ENCODE measurements at regions not wholly inside any gene's neighbourhood (a gene's known extent, or its start where the extent isn't known, plus 50 kb on each side); places are given as distances from the start of the nearest gene placed in this dataset.

- Histone ChIP-seq H3K36me3 (ENCODE audit: insufficient read depth, low read length) (no peaks in the 10 kb centered on the region), H3K4me1 (ENCODE audit: low read length) (no peaks in the 10 kb centered on the region), H3K9me2 (replicated peaks; ENCODE audit: insufficient read depth, low read length) (no peaks in the 10 kb centered on the region), H4K20me1 (ENCODE audit: insufficient read depth, low read depth, low read length) (no peaks in the 10 kb centered on the region), H3K9me3 (ENCODE audit: low read length) (0 out of 2 replicates have a peak, but pooled peaks cover 2% of the 10 kb centered on the region), H3K79me2 (ENCODE audit: low read length) (no peaks in the 10 kb centered on the region), H3K4me3 (ENCODE audit: low read length) (no peak overlapping the region), H3K9ac (ENCODE audit: low read length) (no peak overlapping the region), H3K27ac (ENCODE audit: low read length) (no peak overlapping the region), H3K27me3 (ENCODE audit: low read length) (no peaks in the 10 kb centered on the region), H3K4me2 (ENCODE audit: low read depth, low read length, poor library complexity, severe bottlenecking) (no peak overlapping the region), H2AFZ (ENCODE audit: low read length) (no peak overlapping the region)
- no peak for DNase-seq
Observed at GRCh38 chr6:112796712-112797111, 449.6 kb downstream of the RFPL4B start.

- H3K27ac ChIP-seq (ENCODE audit: low read length) = no peak overlapping the region
- H3K9me3 ChIP-seq (ENCODE audit: low read length) = no peaks in the 10 kb centered on the region
Observed at GRCh38 chr6:112799889-112800288, 452.8 kb downstream of the RFPL4B start.

GRCh38 chr6:112800439-112800838 is 453.3 kb downstream of the RFPL4B start:
- DNase-seq = no peak
- no peaks in the 10 kb centered on the region for H3K9me3 ChIP-seq (ENCODE audit: low read length)
- H3K4me3 ChIP-seq (ENCODE audit: low read length) = no peak overlapping the region
- no peak overlapping the region for H3K9ac ChIP-seq (ENCODE audit: low read length)
- H3K9me2 ChIP-seq (replicated peaks; ENCODE audit: insufficient read depth, low read length) = no peaks in the 10 kb centered on the region
- no peak overlapping the region for H3K4me2 ChIP-seq (ENCODE audit: low read depth, low read length, poor library complexity, severe bottlenecking)
- H3K36me3 ChIP-seq (ENCODE audit: insufficient read depth, low read length) = no peaks in the 10 kb centered on the region
- H3K4me1 ChIP-seq (ENCODE audit: low read length) = no peaks in the 10 kb centered on the region
- H3K27ac ChIP-seq (ENCODE audit: low read length) = no peak overlapping the region
- no peak overlapping the region for H2AFZ ChIP-seq (ENCODE audit: low read length)
- H4K20me1 ChIP-seq (ENCODE audit: insufficient read depth, low read depth, low read length) = no peaks in the 10 kb centered on the region
- no peaks in the 10 kb centered on the region for H3K27me3 ChIP-seq (ENCODE audit: low read length)
- H3K79me2 ChIP-seq (ENCODE audit: low read length) = no peaks in the 10 kb centered on the region

More at GRCh38 chr6:112799889-112800288, 452.8 kb downstream of the RFPL4B start:
- Histone ChIP-seq H4K20me1 (ENCODE audit: insufficient read depth, low read depth, low read length) (no peaks in the 10 kb centered on the region), H3K79me2 (ENCODE audit: low read length) (no peaks in the 10 kb centered on the region), H3K4me2 (ENCODE audit: low read depth, low read length, poor library complexity, severe bottlenecking) (no peak overlapping the region), H3K4me1 (ENCODE audit: low read length) (no peaks in the 10 kb centered on the region), H3K9me2 (replicated peaks; ENCODE audit: insufficient read depth, low read length) (no peaks in the 10 kb centered on the region), H3K4me3 (ENCODE audit: low read length) (no peak overlapping the region), H3K36me3 (ENCODE audit: insufficient read depth, low read length) (no peaks in the 10 kb centered on the region), H3K9ac (ENCODE audit: low read length) (no peak overlapping the region), H2AFZ (ENCODE audit: low read length) (no peak overlapping the region), H3K27me3 (ENCODE audit: low read length) (no peaks in the 10 kb centered on the region)
- no peak for DNase-seq

- Histone ChIP-seq H3K4me2 (ENCODE audit: low read depth, low read length, poor library complexity, severe bottlenecking) (no peak overlapping the region), H3K36me3 (ENCODE audit: insufficient read depth, low read length) (no peaks in the 10 kb centered on the region), H3K9ac (ENCODE audit: low read length) (no peak overlapping the region), H3K4me1 (ENCODE audit: low read length) (no peaks in the 10 kb centered on the region), H3K9me3 (ENCODE audit: low read length) (no peaks in the 10 kb centered on the region), H3K4me3 (ENCODE audit: low read length) (no peak overlapping the region), H2AFZ (ENCODE audit: low read length) (no peak overlapping the region), H3K9me2 (replicated peaks; ENCODE audit: insufficient read depth, low read length) (no peaks in the 10 kb centered on the region), H3K27ac (ENCODE audit: low read length) (no peak overlapping the region), H4K20me1 (ENCODE audit: insufficient read depth, low read depth, low read length) (no peaks in the 10 kb centered on the region), H3K79me2 (ENCODE audit: low read length) (no peaks in the 10 kb centered on the region), H3K27me3 (ENCODE audit: low read length) (no peaks in the 10 kb centered on the region)
- DNase-seq = no peak
Observed at GRCh38 chr6:112800916-112801315, 453.8 kb downstream of the RFPL4B start.

DNA sequence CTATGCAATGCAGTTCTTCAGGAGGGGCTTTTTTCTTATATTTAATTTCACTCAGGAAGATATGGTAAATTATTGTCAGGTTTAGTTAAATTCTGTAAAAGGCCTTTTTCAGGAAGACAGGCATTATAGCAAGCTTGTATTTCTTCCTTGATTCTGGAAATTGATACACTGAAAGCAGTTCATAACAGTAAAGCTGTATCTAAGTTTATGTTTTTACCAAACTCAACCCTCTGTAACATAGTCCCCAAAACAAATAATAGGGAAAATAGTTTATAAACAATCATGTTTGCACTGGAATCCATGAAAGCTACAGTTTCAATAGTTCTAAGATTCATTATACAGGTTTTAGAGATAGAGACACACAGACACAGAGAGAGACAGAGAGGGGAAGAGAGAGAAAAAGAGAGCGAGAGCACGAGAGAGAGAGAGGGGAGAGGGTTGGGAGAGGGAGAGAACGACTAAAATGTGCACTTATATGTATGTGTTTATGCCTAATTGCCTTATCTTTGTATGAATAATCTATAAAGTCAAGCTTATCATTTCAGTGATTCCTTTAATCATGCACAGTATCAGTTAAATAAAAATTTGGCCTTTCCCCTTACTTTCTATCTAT is 454.4 kb downstream of the RFPL4B start:
- Histone ChIP-seq H3K4me3 (ENCODE audit: low read length) (no peak overlapping the region), H3K9me3 (ENCODE audit: low read length) (no peaks in the 10 kb centered on the region), H3K4me1 (ENCODE audit: low read length) (no peaks in the 10 kb centered on the region), H3K9ac (ENCODE audit: low read length) (no peak overlapping the region), H3K79me2 (ENCODE audit: low read length) (no peaks in the 10 kb centered on the region), H3K9me2 (replicated peaks; ENCODE audit: insufficient read depth, low read length) (no peaks in the 10 kb centered on the region), H3K4me2 (ENCODE audit: low read depth, low read length, poor library complexity, severe bottlenecking) (no peak overlapping the region), H4K20me1 (ENCODE audit: insufficient read depth, low read depth, low read length) (no peaks in the 10 kb centered on the region), H3K36me3 (ENCODE audit: insufficient read depth, low read length) (no peaks in the 10 kb centered on the region), H3K27ac (ENCODE audit: low read length) (no peak overlapping the region), H3K27me3 (ENCODE audit: low read length) (no peaks in the 10 kb centered on the region), H2AFZ (ENCODE audit: low read length) (no peak overlapping the region)
- DNase-seq = no peak

- Histone ChIP-seq H4K20me1 (ENCODE audit: insufficient read depth, low read depth, low read length) (no peaks in the 10 kb centered on the region), H3K9me2 (replicated peaks; ENCODE audit: insufficient read depth, low read length) (no peaks in the 10 kb centered on the region), H3K79me2 (ENCODE audit: low read length) (no peaks in the 10 kb centered on the region), H3K4me1 (ENCODE audit: low read length) (no peaks in the 10 kb centered on the region), H3K4me2 (ENCODE audit: low read depth, low read length, poor library complexity, severe bottlenecking) (no peak overlapping the region), H3K36me3 (ENCODE audit: insufficient read depth, low read length) (no peaks in the 10 kb centered on the region), H3K27me3 (ENCODE audit: low read length) (no peaks in the 10 kb centered on the region), H3K27ac (ENCODE audit: low read length) (no peak overlapping the region), H3K9ac (ENCODE audit: low read length) (no peak overlapping the region), H2AFZ (ENCODE audit: low read length) (no peak overlapping the region), H3K9me3 (ENCODE audit: low read length) (no peaks in the 10 kb centered on the region), H3K4me3 (ENCODE audit: low read length) (no peak overlapping the region)
- DNase-seq = no peak
Observed at GRCh38 chr6:112802144-112802543, 455.0 kb downstream of the RFPL4B start.

DNA sequence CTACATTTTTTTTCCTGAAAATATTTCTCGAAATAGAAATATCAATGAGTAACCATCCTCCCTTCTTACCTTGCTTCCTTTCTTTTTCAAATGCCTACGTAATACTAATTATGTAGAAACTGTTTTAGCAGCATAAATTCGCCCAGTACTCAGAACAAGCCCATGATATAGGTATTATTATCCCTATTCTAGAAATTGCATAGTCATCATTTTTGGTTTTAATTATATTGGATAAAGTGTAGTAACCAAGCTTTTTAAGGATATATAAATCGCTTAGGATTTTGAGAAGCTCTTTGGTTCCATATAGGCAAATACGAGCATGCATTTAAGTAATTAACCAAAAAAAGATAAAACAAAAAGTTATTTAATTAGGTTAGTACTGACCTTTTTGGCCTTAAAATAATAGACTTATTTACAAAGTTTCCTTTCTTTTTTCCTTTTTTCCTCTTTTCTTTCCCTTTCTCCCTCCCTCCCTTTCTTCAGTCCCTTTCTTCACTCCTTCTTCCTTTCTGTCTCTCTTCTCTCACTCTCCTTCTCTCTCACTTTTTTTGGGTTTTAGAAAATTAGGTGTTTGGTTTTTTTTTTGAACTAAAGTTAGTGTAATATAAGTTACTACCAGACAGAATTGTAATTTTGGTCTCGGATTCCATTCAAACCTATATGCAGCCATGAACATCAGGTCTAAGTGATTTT is 457.7 kb downstream of the RFPL4B start:
- H3K79me2 ChIP-seq (ENCODE audit: low read length) = no peaks in the 10 kb centered on the region
- H3K27me3 ChIP-seq (ENCODE audit: low read length) = no peaks in the 10 kb centered on the region
- no peaks in the 10 kb centered on the region for H3K36me3 ChIP-seq (ENCODE audit: insufficient read depth, low read length)
- no peak overlapping the region for H3K4me2 ChIP-seq (ENCODE audit: low read depth, low read length, poor library complexity, severe bottlenecking)
- H3K27ac ChIP-seq (ENCODE audit: low read length) = no peak overlapping the region
- H3K9ac ChIP-seq (ENCODE audit: low read length) = no peak overlapping the region
- no peaks in the 10 kb centered on the region for H3K4me1 ChIP-seq (ENCODE audit: low read length)
- H4K20me1 ChIP-seq (ENCODE audit: insufficient read depth, low read depth, low read length) = no peaks in the 10 kb centered on the region
- H3K4me3 ChIP-seq (ENCODE audit: low read length) = no peak overlapping the region
- no peaks in the 10 kb centered on the region for H3K9me3 ChIP-seq (ENCODE audit: low read length)
- no peak overlapping the region for H2AFZ ChIP-seq (ENCODE audit: low read length)
- DNase-seq = no peak
- H3K9me2 ChIP-seq (replicated peaks; ENCODE audit: insufficient read depth, low read length) = no peaks in the 10 kb centered on the region

GRCh38 chr6:112806163-112806865 is 459.2 kb downstream of the RFPL4B start:
- no peaks in the 10 kb centered on the region for H3K79me2 ChIP-seq (ENCODE audit: low read length)
- H3K27ac ChIP-seq (ENCODE audit: low read length) = no peak overlapping the region
- H3K9me3 ChIP-seq (ENCODE audit: low read length) = no peaks in the 10 kb centered on the region
- H3K4me2 ChIP-seq (ENCODE audit: low read depth, low read length, poor library complexity, severe bottlenecking) = no peak overlapping the region
- H3K4me3 ChIP-seq (ENCODE audit: low read length) = no peak overlapping the region
- H3K36me3 ChIP-seq (ENCODE audit: insufficient read depth, low read length) = no peaks in the 10 kb centered on the region
- no peaks in the 10 kb centered on the region for H3K9me2 ChIP-seq (replicated peaks; ENCODE audit: insufficient read depth, low read length)
- no peaks in the 10 kb centered on the region for H4K20me1 ChIP-seq (ENCODE audit: insufficient read depth, low read depth, low read length)
- H3K27me3 ChIP-seq (ENCODE audit: low read length) = no peaks in the 10 kb centered on the region
- DNase-seq = no peak
- H3K4me1 ChIP-seq (ENCODE audit: low read length) = no peaks in the 10 kb centered on the region
- no peak overlapping the region for H2AFZ ChIP-seq (ENCODE audit: low read length)
- no peak overlapping the region for H3K9ac ChIP-seq (ENCODE audit: low read length)

Measured in Karpas-422 (cell line).